Neural cell (in vitro differentiated cells): ENCODE measurements at regions not wholly inside any gene's neighbourhood (a gene's known extent, or its start where the extent isn't known, plus 50 kb on each side); places are given as distances from the start of the nearest gene placed in this dataset.

Source experiments
- H2AFZ ChIP-seq: fragments of 200-600, 300-800 bp; sonication (generic), shearing (Covaris generic); 2 replicates; pipeline ENCODE4 v1.6.0; 2014; ENCODE audit warnings: low read depth, mild to moderate bottlenecking, antibody characterized with exemption, low read length, moderate library complexity
- H3F3A ChIP-seq: fragments of 200-600 bp; shearing (Covaris generic); 2 replicates; pipeline ENCODE4 v1.6.1; 2016; ENCODE audit warnings: mild to moderate bottlenecking, moderate library complexity, mixed read lengths, antibody characterized with exemption, low read length; ENCODE audit not compliant: insufficient read depth, poor library complexity, severe bottlenecking
- H3K27ac ChIP-seq: fragments of 200-600, 300-800 bp; sonication (generic), shearing (Covaris generic); 2 replicates; pipeline ENCODE4 v1.5.1; 2014; ENCODE audit warnings: mild to moderate bottlenecking, low read length, moderate library complexity
- H3K27me3 ChIP-seq: fragments of 300-800, 200-600 bp; sonication (generic), shearing (Covaris generic); 2 replicates; pipeline ENCODE4 v1.6.0; 2014; ENCODE audit warnings: mild to moderate bottlenecking, low read depth, low read length, moderate library complexity; ENCODE audit not compliant: insufficient read depth
- H3K36me3 ChIP-seq: fragments of 300-800, 200-600 bp; sonication (generic), shearing (Covaris generic); 2 replicates; pipeline ENCODE4 v1.5.1; 2014; ENCODE audit warnings: mild to moderate bottlenecking, antibody characterized with exemption, low read length, moderate library complexity; ENCODE audit not compliant: insufficient read depth
- H3K4me2 ChIP-seq: fragments of 300-800, 200-600 bp; sonication (generic), shearing (Covaris generic); 2 replicates; pipeline ENCODE4 v1.6.0; 2014; ENCODE audit warnings: mild to moderate bottlenecking, low read length
- H3K4me3 ChIP-seq: fragments of 300-800, 200-600 bp; sonication (generic), shearing (Covaris generic); 2 replicates; pipeline ENCODE4 v1.5.1; 2014; ENCODE audit warnings: mild to moderate bottlenecking, low read length, moderate library complexity
- H3K79me2 ChIP-seq: fragments of 200-600 bp; shearing (Covaris generic); replicated peaks from 2 replicates; pipeline ENCODE4 v1.6.0; 2014; ENCODE audit warnings: mild to moderate bottlenecking, low read length, moderate library complexity; ENCODE audit not compliant: insufficient read depth
- H3K9ac ChIP-seq: fragments of 300-800, 200-600 bp; sonication (generic), shearing (Covaris generic); 2 replicates; pipeline ENCODE4 v1.6.1; 2016; ENCODE audit warnings: mild to moderate bottlenecking, low read length, mixed read lengths
- H3K9me2 ChIP-seq: fragments of 200-600 bp; shearing (Covaris generic); 2 replicates; pipeline ENCODE4 v1.6.1; 2016; ENCODE audit warnings: mild to moderate bottlenecking, low read length, mixed read lengths; ENCODE audit not compliant: insufficient read depth
- H3K9me3 ChIP-seq: fragments of 200-600, 300-800 bp; sonication (generic), shearing (Covaris generic); 2 replicates; pipeline ENCODE4 v1.6.1; 2016; ENCODE audit warnings: mild to moderate bottlenecking, mixed run types, low read length, moderate library complexity, mixed read lengths
- H4K20me1 ChIP-seq: fragments of 200-600 bp; shearing (Covaris generic); 2 replicates; pipeline ENCODE4 v1.6.1; 2016; ENCODE audit warnings: mild to moderate bottlenecking, mixed run types; ENCODE audit not compliant: insufficient read depth
- EP300 ChIP-seq: fragments of 450-650 bp; conservative IDR thresholded peaks from 2 replicates; pipeline ENCODE4 v1.6.1; 2014; ENCODE audit warnings: antibody characterized with exemption, mild to moderate bottlenecking, moderate library complexity; ENCODE audit not compliant: poor library complexity, severe bottlenecking
- EZH2 ChIP-seq: fragments of 200-600, 300-800 bp; shearing (Covaris generic), sonication (generic); IDR thresholded peaks from 2 replicates; pipeline ENCODE4 v1.6.1; 2014; ENCODE audit warnings: antibody characterized with exemption, low read length, borderline replicate concordance, mild to moderate bottlenecking; ENCODE audit not compliant: insufficient read depth, poor library complexity, severe bottlenecking
- MXI1 ChIP-seq: fragments of 450-650 bp; conservative IDR thresholded peaks from 2 replicates; pipeline ENCODE4 v1.6.1; 2014; ENCODE audit warnings: antibody characterized with exemption, mild to moderate bottlenecking; ENCODE audit not compliant: poor library complexity, severe bottlenecking
- POLR2AphosphoS5 ChIP-seq: IDR thresholded peaks from 2 replicates; pipeline ENCODE4 v1.6.1; 2012
- RAD21 ChIP-seq: fragments of 450-650 bp; conservative IDR thresholded peaks from 2 replicates; pipeline ENCODE4 v1.6.1; 2014; ENCODE audit warnings: antibody characterized with exemption, mild to moderate bottlenecking, moderate library complexity
- REST ChIP-seq: IDR thresholded peaks from 2 replicates; pipeline ENCODE4 v1.6.1; 2012; ENCODE audit warnings: borderline replicate concordance
- SMC3 ChIP-seq: fragments of 450-650 bp; conservative IDR thresholded peaks from 2 replicates; pipeline ENCODE4 v1.6.1; 2014; ENCODE audit warnings: antibody characterized with exemption, mild to moderate bottlenecking, moderate library complexity; ENCODE audit not compliant: poor library complexity
- TAF1 ChIP-seq: IDR thresholded peaks from 2 replicates; pipeline ENCODE4 v1.6.1; 2012; ENCODE audit warnings: low read depth
- TF ChIP-seq, protein P1 (sequence below): fragments of 450-650 bp; IDR thresholded peaks from 2 replicates; pipeline ENCODE4 v1.5.1; 2014; ENCODE audit warnings: antibody characterized with exemption, mild to moderate bottlenecking, moderate library complexity; ENCODE audit not compliant: poor library complexity, severe bottlenecking

DNA sequence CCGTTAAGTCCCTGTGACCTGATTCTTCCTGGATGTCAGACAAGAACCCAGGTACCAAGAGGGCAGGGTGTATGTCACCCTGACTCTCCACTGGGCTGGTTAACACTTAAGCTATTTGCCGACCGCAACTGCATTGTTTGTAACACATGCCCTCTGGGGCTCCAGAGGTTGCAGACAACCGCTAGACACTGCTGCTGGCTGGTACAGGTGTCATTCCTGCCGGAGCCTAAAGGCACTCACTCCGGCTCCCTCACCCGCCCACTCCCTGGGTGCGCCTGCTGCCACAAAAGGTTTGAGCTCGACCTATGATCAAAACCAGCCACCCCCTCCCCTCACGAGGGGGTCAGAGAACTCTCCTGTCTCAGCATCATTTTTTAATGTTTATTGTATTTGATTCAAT, 208.2 kb downstream of the FAT4 start:
- Histone ChIP-seq H3K9me3 (no peaks in the 10 kb centered on the region), H3K4me2 (no peak overlapping the region), H3K27me3 (no peaks in the 10 kb centered on the region), H3K36me3 (no peaks in the 10 kb centered on the region), H3K4me3 (no peak overlapping the region), H3K9me2 (no peaks in the 10 kb centered on the region), H2AFZ (no peak overlapping the region), H3F3A (no peaks in the 10 kb centered on the region), H3K9ac (no peak overlapping the region), H4K20me1 (no peaks in the 10 kb centered on the region), H3K27ac (no peak overlapping the region), H3K79me2 (no peaks in the 10 kb centered on the region)
- TF ChIP-seq POLR2AphosphoS5 (no peak), EP300 (no peak), TAF1 (no peak), EZH2 (no peak), MXI1 (no peak), REST (no peak), RAD21 (no peak), SMC3 (no peak)
- TF ChIP-seq, protein P1, sequence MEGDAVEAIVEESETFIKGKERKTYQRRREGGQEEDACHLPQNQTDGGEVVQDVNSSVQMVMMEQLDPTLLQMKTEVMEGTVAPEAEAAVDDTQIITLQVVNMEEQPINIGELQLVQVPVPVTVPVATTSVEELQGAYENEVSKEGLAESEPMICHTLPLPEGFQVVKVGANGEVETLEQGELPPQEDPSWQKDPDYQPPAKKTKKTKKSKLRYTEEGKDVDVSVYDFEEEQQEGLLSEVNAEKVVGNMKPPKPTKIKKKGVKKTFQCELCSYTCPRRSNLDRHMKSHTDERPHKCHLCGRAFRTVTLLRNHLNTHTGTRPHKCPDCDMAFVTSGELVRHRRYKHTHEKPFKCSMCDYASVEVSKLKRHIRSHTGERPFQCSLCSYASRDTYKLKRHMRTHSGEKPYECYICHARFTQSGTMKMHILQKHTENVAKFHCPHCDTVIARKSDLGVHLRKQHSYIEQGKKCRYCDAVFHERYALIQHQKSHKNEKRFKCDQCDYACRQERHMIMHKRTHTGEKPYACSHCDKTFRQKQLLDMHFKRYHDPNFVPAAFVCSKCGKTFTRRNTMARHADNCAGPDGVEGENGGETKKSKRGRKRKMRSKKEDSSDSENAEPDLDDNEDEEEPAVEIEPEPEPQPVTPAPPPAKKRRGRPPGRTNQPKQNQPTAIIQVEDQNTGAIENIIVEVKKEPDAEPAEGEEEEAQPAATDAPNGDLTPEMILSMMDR = no peak

- no peaks in the 10 kb centered on the region for H3K79me2 ChIP-seq
- no peak overlapping the region for H3K27ac ChIP-seq
- H3K9ac ChIP-seq = no peak overlapping the region
- no peaks in the 10 kb centered on the region for H3K9me3 ChIP-seq
- no peaks in the 10 kb centered on the region for H3F3A ChIP-seq
- H3K4me2 ChIP-seq = no peak overlapping the region
- no peaks in the 10 kb centered on the region for H3K36me3 ChIP-seq
- no peak overlapping the region for H2AFZ ChIP-seq
- H3K4me3 ChIP-seq = no peak overlapping the region
- no peaks in the 10 kb centered on the region for H3K9me2 ChIP-seq
- no peaks in the 10 kb centered on the region for H3K27me3 ChIP-seq
- no peak for TF ChIP-seq RAD21
- H4K20me1 ChIP-seq = no peaks in the 10 kb centered on the region
Measured at GRCh38 chr4:125526420-125526819, 211.7 kb downstream of the FAT4 start.

GRCh38 chr4:125527681-125528080, 212.9 kb downstream of the FAT4 start:
- no peaks in the 10 kb centered on the region for H3K36me3 ChIP-seq
- H3K27me3 ChIP-seq = no peaks in the 10 kb centered on the region
- H3K79me2 ChIP-seq = no peaks in the 10 kb centered on the region
- no peaks in the 10 kb centered on the region for H3K9me2 ChIP-seq
- no peak overlapping the region for H3K4me2 ChIP-seq
- no peaks in the 10 kb centered on the region for H3K9me3 ChIP-seq
- H2AFZ ChIP-seq = no peak overlapping the region
- no peak overlapping the region for H3K4me3 ChIP-seq
- no peaks in the 10 kb centered on the region for H3F3A ChIP-seq
- H3K9ac ChIP-seq = no peak overlapping the region
- H4K20me1 ChIP-seq = no peaks in the 10 kb centered on the region
- TF ChIP-seq TAF1 (no peak), EP300 (no peak)
- no peak overlapping the region for H3K27ac ChIP-seq
